Pancreas (tissue), 10 donors: ENCODE measurements at regions not wholly inside any gene's neighbourhood (a gene's known extent, or its start where the extent isn't known, plus 50 kb on each side); places are given as distances from the start of the nearest gene placed in this dataset.

ENCODE experiments used
- ATAC-seq, 4 donors: fragments of 200-7000 bp; cut with Tn5 transposase; one replicate each; pipeline versions ENCODE4 v1.8.0 to v1.9.1; 2020; ENCODE audit warnings: mild to moderate bottlenecking in 4 of 4, moderate library complexity in 4 of 4
- DNase-seq, 6 donors: peaks; one replicate each; pipeline ENCODE4 v3.0.0-alpha.2; 2020
- FAIRE-seq: peaks from 2 replicates; lab custom pipeline; 2012; peaks lifted over from hg19 to GRCh38; lab: Jason Lieb, UNC
- H3K27ac ChIP-seq, 4 donors: fragments of 200-600 bp; sonication (generic); 1 replicate in 3 of 4; 2 replicates in 1 of 4; pipeline versions ENCODE4 v1.5.0 to v1.8.0; 2020
- H3K27me3 ChIP-seq, 4 donors: fragments of 200-600 bp; one replicate each; pipeline ENCODE4 v1.8.0; 2021
- H3K36me3 ChIP-seq, 3 donors: fragments of 200-600 bp; sonication (generic) in 1 of 3; one replicate each; pipeline versions ENCODE4 v1.5.0 to v1.8.0; 2020 to 2021
- H3K4me1 ChIP-seq, 3 donors: fragments of 200-600 bp; one replicate each; pipeline ENCODE4 v1.8.0; 2021
- H3K4me3 ChIP-seq, 4 donors: fragments of 200-600 bp; sonication (generic) in 2 of 4; one replicate each; pipeline versions ENCODE4 v1.5.0 to v1.8.0; 2020 to 2021
- H3K9me3 ChIP-seq, 4 donors: fragments of 200-600 bp; one replicate each; pipeline ENCODE4 v1.8.0; 2021
- CTCF ChIP-seq, 4 donors: fragments of 200-600 bp; sonication (generic) in 3 of 4; IDR thresholded peaks; one replicate each; pipeline versions ENCODE4 v1.5.0 to v1.8.0; 2021; ENCODE audit warnings: antibody characterized with exemption in 4 of 4
- WGBS, 2 donors: extraction: QIAGEN DNeasy Blood & Tissue Kit; methylation state at CpG; one replicate each; pipeline ENCODE4 v1.1.7; 2013; 5-methylcytosine and 5-hydroxymethylcytosine counted together
- intact Hi-C, 3 donors: fragments of 100-400 bp; cut with DNase I; formaldehyde crosslinking; loops; one replicate each; pipeline versions ENCODE4 v1.11.1 to v1.14.2; 2022
- donor health status: healthy with polysubstance abuse.
- donor health status: DM: no; HTN: no; CAD: no; lungs with moderate emphysema.
- donor health status: DM: no; HTN: no; CAD: no.
- donor health status: control.
- donor health status: control.
- donor health status: Bipolar disorder and iron deficiency.
- donor health status: DM: yes; HTN: yes; CAD: no.
- donor health status: DM: no; HTN: no; CAD: no.
- donor health status: DM: no; HTN: no; CAD: no.
- donor health status: DM: yes; HTN: yes; CAD: no.

GRCh38 chr1:55289042-55289441, 73.9 kb upstream of the USP24 start:
- H3K36me3 ChIP-seq: no peaks in the 10 kb centered on the region
- intact Hi-C loops: loop anchor here in 1 of 3 donors (10.0 kb wide), 2 partner anchors 1296 to 1416 kb away; no protein-coding TSS in a partner anchor
- no peak overlapping the region for H3K4me3 ChIP-seq
- no peak for TF ChIP-seq CTCF (IDR thresholded peaks at IDR 0.05)
- no peak for FAIRE-seq
- no peaks in the 10 kb centered on the region for H3K27me3 ChIP-seq
- ATAC-seq: no peak
- DNase-seq: no peak
- H3K4me1 ChIP-seq: no peaks in the 10 kb centered on the region
- 93 to 98% methylated on average over 7 of the region's 7 CpGs for WGBS, 2 donors
- H3K9me3 ChIP-seq: no peaks in the 10 kb centered on the region
- H3K27ac ChIP-seq: no peak overlapping the region

- 80 to 83% methylated on average over 13 of the region's 13 CpGs for WGBS, 2 donors
- no peak overlapping the region for H3K4me3 ChIP-seq
- no peaks in the 10 kb centered on the region for H3K36me3 ChIP-seq
- no peak for TF ChIP-seq CTCF (IDR thresholded peaks at IDR 0.05)
- intact Hi-C loops: loop anchor here in 1 of 3 donors (10.0 kb wide), 2 partner anchors 1297 to 1417 kb away; no protein-coding TSS in a partner anchor
- no peaks in the 10 kb centered on the region for H3K9me3 ChIP-seq
- no peak for FAIRE-seq
- no peaks in the 10 kb centered on the region for H3K27me3 ChIP-seq
- no peak for ATAC-seq
- no peak for DNase-seq
- no peaks in the 10 kb centered on the region for H3K4me1 ChIP-seq
- no peak overlapping the region for H3K27ac ChIP-seq
These were observed 73.1 kb upstream of the USP24 start for GRCh38 chr1:55288245-55288644.

GRCh38 chr1:55287723-55288122, 72.6 kb upstream of the USP24 start:
- H3K9me3 ChIP-seq: no peaks in the 10 kb centered on the region
- DNase-seq (no peak), ATAC-seq (no peak), FAIRE-seq (no peak)
- H3K36me3 ChIP-seq: no peaks in the 10 kb centered on the region
- TF ChIP-seq CTCF (IDR thresholded peaks at IDR 0.05): no peak
- H3K27me3 ChIP-seq: no peaks in the 10 kb centered on the region
- no peak overlapping the region for H3K4me3 ChIP-seq
- H3K27ac ChIP-seq: no peak overlapping the region
- no peaks in the 10 kb centered on the region for H3K4me1 ChIP-seq
- 70 to 79% methylated on average over 9 of the region's 9 CpGs for WGBS, 2 donors
- intact Hi-C loops: loop anchor here in 1 of 3 donors (10.0 kb wide), 2 partner anchors 1297 to 1417 kb away; no protein-coding TSS in a partner anchor

GRCh38 chr1:55286856-55287602, 71.9 kb upstream of the USP24 start:
- no peaks in the 10 kb centered on the region for H3K36me3 ChIP-seq
- no peak for FAIRE-seq
- WGBS, 2 donors: 60 to 77% methylated on average over 5 of the region's 5 CpGs
- no peaks in the 10 kb centered on the region for H3K27me3 ChIP-seq
- no peaks in the 10 kb centered on the region for H3K9me3 ChIP-seq
- H3K4me3 ChIP-seq: no peak overlapping the region
- DNase-seq: no peak
- no peak overlapping the region for H3K27ac ChIP-seq
- ATAC-seq: no peak
- no peak for TF ChIP-seq CTCF (IDR thresholded peaks at IDR 0.05)
- intact Hi-C loops: loop anchor here in 1 of 3 donors (10.0 kb wide), 2 partner anchors 1298 to 1418 kb away; no protein-coding TSS in a partner anchor
- no peaks in the 10 kb centered on the region for H3K4me1 ChIP-seq

GRCh38 chr1:55285834-55286233, 70.7 kb upstream of the USP24 start:
- H3K36me3 ChIP-seq: no peaks in the 10 kb centered on the region
- no peaks in the 10 kb centered on the region for H3K4me1 ChIP-seq
- ATAC-seq (no peak), FAIRE-seq (no peak), DNase-seq (no peak)
- H3K4me3 ChIP-seq: no peak overlapping the region
- intact Hi-C loops: loop anchor here in 1 of 3 donors (10.0 kb wide), 2 partner anchors 1299 to 1419 kb away; no protein-coding TSS in a partner anchor
- no peak overlapping the region for H3K27ac ChIP-seq
- no peaks in the 10 kb centered on the region for H3K9me3 ChIP-seq
- WGBS, 2 donors: 72 to 87% methylated on average over 2 of the region's 2 CpGs
- H3K27me3 ChIP-seq: no peaks in the 10 kb centered on the region
- no peak for TF ChIP-seq CTCF (IDR thresholded peaks at IDR 0.05)
